SU-DHL-6 (cell line): ENCODE measurements at regions not wholly inside any gene's neighbourhood (a gene's known extent, or its start where the extent isn't known, plus 50 kb on each side); places are given as distances from the start of the nearest gene placed in this dataset.

Experiments used
- EZH2phosphoT487 ChIP-seq: fragments of 200-600 bp; sonication (generic), shearing (Covaris generic); conservative IDR thresholded peaks from 2 replicates; pipeline ENCODE4 v1.6.1; 2018; ENCODE audit warnings: mild to moderate bottlenecking, antibody characterized with exemption, low read length, moderate library complexity, mixed read lengths
- TF ChIP-seq, protein P1 (sequence below): fragments of 200-600 bp; sonication (generic); IDR thresholded peaks from one replicate; pipeline ENCODE4 v1.5.1; 2017; ENCODE audit warnings: antibody characterized with exemption, mild to moderate bottlenecking, low read length, moderate library complexity; ENCODE audit not compliant: insufficient read depth, poor library complexity, severe bottlenecking

DNA sequence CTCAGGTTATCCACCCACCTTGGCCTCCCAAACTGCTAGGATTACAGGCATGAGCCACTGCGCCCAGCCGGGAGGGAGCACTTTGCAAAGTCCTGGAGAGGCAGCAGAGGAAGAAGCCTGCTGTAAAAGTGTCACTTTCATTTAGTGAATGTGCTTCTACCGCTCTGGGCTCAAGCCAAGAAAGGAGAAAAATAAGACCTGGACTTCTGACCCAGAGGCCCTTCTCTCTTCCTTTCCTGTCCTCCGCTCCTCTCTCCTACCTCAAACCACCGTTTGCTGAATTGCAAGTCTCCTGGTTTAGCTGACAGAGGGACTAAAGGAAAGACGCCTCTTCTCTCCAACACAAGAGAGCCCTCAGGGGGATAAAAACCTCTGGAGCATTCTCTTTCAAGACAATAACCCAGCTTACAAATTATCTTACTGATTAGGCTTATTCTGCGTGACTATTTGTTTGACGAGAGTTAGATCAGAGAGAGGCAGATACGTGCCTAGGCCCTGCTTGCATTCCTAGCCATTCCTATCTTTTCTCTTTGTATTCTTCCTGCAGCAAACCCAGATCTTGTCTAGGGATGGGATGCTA is 84.2 kb upstream of the SLC22A23 start:
- TF ChIP-seq, protein P1, sequence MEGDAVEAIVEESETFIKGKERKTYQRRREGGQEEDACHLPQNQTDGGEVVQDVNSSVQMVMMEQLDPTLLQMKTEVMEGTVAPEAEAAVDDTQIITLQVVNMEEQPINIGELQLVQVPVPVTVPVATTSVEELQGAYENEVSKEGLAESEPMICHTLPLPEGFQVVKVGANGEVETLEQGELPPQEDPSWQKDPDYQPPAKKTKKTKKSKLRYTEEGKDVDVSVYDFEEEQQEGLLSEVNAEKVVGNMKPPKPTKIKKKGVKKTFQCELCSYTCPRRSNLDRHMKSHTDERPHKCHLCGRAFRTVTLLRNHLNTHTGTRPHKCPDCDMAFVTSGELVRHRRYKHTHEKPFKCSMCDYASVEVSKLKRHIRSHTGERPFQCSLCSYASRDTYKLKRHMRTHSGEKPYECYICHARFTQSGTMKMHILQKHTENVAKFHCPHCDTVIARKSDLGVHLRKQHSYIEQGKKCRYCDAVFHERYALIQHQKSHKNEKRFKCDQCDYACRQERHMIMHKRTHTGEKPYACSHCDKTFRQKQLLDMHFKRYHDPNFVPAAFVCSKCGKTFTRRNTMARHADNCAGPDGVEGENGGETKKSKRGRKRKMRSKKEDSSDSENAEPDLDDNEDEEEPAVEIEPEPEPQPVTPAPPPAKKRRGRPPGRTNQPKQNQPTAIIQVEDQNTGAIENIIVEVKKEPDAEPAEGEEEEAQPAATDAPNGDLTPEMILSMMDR: no peak
- no peak for TF ChIP-seq EZH2phosphoT487
